ENCODE measurements at regions not wholly inside any gene's neighbourhood (a gene's known extent, or its start where the extent isn't known, plus 50 kb on each side); places are given as distances from the start of the nearest gene placed in this dataset.

DNA sequence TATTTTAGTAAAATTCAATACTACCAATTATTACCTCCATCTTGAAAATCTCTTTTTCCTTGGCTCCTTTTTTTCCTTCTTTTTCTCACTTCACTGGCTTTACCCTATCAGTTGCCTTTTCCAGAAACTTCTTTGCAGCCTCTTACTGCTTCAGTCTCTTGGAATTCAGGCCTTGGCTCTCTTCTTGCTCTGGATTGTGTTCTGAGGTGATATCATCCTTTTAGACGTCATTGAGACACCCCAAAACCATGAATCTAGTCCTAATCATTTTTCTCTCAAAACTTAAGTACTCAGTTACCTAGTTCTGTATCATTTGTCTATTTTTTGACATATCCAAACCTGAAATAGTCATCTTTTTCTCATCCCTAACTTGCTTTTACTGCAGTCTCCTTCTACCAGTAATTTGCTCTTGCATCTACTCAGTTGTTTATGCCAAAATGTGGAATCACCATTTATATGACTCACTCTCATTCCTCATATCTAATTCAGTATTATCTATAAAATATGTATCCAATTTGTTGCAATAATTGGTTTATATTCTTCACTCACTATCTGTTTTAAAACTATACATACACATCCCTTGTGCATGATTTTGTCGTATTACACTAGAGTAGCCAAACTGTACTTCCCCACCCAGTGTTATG is 703.2 kb upstream of the CCDC54 start:
- FAIRE-seq (no peak), DNase-seq (ENCODE audit: low spot score) (no peak)

DNA sequence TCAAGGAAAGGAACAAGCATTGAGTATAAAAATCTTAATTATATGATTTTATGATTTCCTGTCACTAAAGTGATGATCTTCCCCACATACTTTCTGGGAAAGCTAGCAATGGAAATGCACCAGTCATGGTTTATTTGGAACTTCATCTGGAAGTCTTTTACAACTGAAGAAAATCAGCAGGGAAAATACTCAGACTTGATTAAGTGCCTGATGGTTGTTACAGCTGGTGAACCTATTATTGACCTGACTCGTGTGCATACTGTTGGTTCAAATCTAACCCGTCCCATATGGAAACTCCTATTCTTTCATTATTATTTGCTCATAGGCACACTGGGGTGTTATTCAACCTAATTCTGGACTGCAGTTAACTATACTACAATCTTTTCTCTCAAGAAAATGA is 701.8 kb upstream of the CCDC54 start:
- DNase-seq (ENCODE audit: low spot score) (no peak), FAIRE-seq (no peak)

DNA sequence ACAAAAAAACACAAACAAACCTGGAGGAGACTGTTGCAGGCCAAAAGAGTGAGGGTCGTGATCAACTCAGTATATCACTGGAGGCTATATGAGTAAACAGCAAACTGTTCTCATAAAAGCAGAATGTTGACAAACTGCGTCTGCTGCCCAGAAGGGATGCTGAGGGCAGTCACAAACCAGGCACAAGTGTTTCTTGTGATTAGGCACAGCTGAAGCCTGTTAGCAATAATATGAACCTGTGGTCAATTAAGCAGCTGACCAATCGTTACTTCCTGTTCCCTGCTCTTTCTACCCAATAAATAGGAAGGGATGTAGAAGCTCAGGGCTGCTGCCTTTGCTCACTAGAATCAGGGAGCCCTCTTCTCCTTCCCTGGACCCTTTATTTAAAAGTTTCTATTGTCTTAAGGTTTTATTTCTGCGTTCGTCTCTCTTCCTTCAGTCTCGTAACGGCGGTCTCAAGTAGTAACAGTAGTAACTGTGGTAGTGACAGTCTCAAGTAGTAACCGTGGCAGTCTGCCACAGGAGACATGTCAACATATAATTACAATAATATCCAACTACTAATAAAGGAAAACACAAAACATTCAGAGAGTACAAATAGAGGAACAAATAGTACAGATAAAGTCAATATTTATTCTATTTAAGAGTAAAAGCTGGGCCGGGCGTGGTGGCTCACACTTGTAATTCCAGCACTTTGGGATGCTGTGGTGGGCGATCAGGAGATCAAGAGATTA is 698.4 kb upstream of the CCDC54 start:
- FAIRE-seq (no peak), DNase-seq (ENCODE audit: low spot score) (no peak)

DNA sequence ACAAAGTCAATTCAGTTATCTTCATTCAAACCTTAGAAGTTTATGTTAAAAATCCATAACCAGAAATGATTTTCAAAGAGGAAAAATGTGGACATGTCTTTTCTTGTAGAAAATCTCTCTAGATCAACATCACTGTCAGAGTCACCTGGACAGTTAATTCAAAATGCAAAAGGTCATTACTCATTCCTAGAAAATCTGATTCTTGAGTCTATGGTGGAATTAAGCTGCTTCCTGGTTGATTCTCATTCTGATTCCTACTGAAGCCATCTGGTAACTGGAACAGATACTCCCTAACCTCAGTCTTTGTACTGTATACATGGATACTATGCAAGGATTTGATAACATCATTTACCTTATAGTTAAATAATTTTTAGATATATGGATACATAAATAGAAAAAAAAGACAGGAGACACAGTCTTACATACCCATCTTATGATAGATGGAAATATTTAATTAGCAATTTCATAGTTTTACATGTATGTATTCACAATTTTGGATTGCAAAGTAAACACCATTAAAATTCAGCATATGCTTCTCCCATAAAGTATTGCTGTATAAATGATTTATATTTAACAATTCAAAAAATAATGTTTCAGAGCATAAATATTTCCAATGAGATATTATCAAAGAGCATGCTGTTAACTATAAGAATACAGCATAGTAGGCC is 693.2 kb upstream of the CCDC54 start:
- FAIRE-seq (peak; percentile 26), DNase-seq (ENCODE audit: low spot score) (no peak)

GRCh38 chr3:106685745-106686144 is 691.5 kb upstream of the CCDC54 start:
- DNase-seq (ENCODE audit: low spot score), result no peak
- no peak for FAIRE-seq

GRCh38 chr3:106687905-106688304 is 689.3 kb upstream of the CCDC54 start:
- FAIRE-seq (no peak), DNase-seq (ENCODE audit: low spot score) (no peak)

DNA sequence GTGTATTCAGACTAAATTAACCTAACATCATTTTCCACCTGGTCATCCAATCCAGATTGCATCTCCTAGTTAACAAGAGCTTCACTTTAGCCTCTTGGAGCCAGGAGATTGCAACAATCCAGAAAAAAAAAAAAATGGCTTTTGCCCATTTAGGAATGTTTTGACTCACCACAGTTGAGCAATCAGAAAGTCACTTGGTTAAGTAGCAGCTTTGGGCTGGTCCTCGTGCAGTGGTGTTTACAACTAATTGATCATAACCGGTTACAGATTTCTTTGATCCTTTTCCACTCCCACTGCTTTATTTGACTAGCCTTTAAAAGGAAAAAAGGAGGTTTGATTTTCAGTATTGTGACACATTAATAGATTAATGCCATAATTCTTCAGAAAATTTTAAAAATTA is 688.8 kb upstream of the CCDC54 start:
- FAIRE-seq (peak; percentile 63), DNase-seq (ENCODE audit: low spot score) (peak; percentile 43)

- DNase-seq (ENCODE audit: low spot score), result no peak
- FAIRE-seq, result no peak
These were observed 685.8 kb upstream of the CCDC54 start for GRCh38 chr3:106691476-106691875.

DNA sequence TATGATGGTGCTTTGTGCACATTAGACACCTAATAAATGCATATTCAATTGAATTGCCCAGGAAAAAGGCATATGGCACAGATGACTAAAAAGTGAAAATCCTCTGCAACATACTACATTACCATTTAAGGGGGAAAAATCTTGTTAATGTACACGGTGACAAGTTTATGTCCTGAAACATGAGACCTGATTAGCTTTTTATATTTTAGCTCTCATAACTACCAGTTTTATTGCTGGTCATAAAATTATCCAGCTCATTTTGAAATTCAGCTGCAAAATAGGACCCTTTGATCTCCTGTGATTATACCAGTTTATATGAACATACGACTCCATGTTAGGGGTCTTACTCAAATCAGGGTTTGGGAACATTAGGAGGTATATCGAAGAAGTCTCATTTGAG is 684.6 kb upstream of the CCDC54 start:
- DNase-seq (ENCODE audit: low spot score) (no peak), FAIRE-seq (no peak)

GRCh38 chr3:106699122-106699521 is 678.1 kb upstream of the CCDC54 start:
- FAIRE-seq (no peak), DNase-seq (ENCODE audit: low spot score) (no peak)

DNA sequence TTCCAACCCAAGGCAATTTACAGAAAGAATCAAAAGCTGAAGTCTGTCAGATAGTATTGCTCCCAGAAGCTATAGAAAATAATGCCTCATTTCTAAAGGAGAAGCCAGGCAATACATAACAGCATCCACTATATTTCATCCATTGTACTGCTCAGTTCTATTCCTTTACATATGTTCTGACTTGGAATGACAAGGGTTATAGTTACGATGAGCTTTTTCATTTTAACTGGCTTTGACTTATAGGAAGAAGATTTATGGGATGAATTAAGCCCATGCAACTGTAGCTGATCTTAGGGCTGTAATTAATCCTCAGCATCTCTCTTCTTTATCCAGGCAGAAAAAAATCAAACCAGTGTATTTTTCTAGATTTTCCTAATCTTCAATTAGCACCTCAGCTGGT is 676.3 kb upstream of the CCDC54 start:
- no peak for DNase-seq (ENCODE audit: low spot score)
- no peak for FAIRE-seq

DNA sequence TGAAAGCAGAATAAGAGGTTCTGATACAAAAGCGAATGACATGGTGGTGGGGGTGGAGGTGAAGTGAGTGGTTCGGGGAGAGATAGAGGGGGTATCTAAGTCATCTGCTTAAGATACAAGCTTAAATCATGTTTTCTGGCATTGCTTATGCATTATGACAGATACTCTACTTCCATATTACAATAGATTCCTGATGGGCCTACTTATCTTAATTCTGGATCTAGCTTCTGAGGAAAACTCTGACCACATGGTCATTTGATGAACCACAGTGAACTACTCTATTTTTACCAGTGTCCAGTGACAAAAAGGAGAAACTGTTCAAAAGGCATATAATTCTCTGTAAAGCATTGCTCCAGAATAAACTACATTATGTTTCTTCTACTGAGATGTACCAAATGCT is 673.7 kb upstream of the CCDC54 start:
- no peak for DNase-seq (ENCODE audit: low spot score)
- FAIRE-seq, result no peak

- DNase-seq (ENCODE audit: low spot score) (no peak), FAIRE-seq (no peak)
These were observed 669.9 kb upstream of the CCDC54 start for GRCh38 chr3:106707347-106707746.

GRCh38 chr3:106710596-106710995 is 666.6 kb upstream of the CCDC54 start:
- peak; percentile 57 for DNase-seq (ENCODE audit: low spot score)
- no peak for FAIRE-seq

GRCh38 chr3:106711650-106712049 is 665.6 kb upstream of the CCDC54 start:
- FAIRE-seq (peak; percentile 99), DNase-seq (ENCODE audit: low spot score) (peak; percentile 89)

- FAIRE-seq, result no peak
These were observed 662.8 kb upstream of the CCDC54 start for GRCh38 chr3:106714400-106714799.

GRCh38 chr3:106715286-106715685 is 662.0 kb upstream of the CCDC54 start:
- FAIRE-seq (no peak), DNase-seq (ENCODE audit: low spot score) (no peak)

More at GRCh38 chr3:106714400-106714799, 662.8 kb upstream of the CCDC54 start:
- DNase-seq (ENCODE audit: low spot score), result no peak

DNA sequence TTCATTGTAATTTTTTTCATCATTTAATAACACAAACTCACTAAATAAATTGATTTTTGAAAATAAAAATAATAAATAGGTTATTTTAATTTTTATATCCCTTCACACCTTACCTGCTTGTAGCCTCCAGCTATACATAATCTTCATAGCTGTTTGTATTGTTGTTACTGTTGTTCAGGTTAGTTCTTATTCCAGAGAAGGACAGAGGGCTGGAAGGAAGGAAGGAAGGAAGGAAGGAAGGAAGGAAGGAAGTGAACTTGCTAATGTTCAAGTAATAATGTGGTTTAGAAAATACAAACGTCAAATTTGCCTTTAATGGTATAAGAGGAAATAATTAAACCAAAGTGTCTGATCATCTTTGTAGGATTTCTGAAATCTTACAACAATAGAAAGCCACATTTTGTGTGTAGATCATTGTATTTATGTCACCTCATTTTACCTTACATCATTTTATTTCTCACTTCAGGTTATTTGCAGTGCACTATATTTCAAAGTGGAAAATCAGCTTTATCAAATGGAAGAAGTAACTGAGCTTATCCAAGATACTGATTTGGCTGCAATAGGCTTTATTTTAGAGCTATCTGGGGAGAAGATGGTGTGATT is 660.0 kb upstream of the CCDC54 start:
- FAIRE-seq (no peak), DNase-seq (ENCODE audit: low spot score) (no peak)

DNA sequence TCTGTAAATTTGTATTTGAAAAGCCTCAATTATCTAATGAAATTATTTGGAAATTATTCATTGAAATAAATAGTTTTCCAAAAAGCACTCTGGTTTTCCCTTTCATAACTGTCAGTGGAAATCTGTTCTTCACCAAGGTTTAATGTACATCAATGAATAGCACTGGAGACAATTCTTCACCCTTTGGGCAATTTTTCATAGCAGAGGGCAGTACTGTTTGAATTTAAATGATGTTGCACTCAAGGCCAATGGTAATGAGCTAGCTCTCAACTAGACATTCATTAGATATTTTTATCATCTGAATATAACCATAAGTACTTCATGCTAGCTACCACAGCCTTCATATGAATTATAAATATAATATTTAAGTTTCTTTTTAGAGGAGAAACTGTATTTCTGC is 658.2 kb upstream of the CCDC54 start:
- no peak for FAIRE-seq
- no peak for DNase-seq (ENCODE audit: low spot score)

DNA sequence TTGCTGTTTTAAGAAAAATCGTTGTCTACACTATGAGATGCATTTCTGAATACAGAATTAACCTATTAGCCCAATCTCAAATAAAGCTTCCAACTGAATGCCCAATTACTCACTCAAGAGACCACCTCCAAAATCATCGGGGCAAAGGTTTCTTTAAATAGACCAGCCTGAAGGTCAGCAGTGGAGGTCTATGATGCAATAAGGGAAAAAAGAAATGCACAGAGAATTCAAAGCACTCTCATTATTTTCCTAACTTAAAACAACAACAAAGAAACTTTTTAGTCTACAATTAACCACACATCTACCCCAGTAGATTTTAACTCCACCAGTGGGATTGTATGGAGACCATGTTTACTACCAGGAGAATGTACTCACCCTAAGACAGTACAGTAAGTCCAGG is 657.7 kb upstream of the CCDC54 start:
- DNase-seq (ENCODE audit: low spot score) (no peak), FAIRE-seq (no peak)

DNA sequence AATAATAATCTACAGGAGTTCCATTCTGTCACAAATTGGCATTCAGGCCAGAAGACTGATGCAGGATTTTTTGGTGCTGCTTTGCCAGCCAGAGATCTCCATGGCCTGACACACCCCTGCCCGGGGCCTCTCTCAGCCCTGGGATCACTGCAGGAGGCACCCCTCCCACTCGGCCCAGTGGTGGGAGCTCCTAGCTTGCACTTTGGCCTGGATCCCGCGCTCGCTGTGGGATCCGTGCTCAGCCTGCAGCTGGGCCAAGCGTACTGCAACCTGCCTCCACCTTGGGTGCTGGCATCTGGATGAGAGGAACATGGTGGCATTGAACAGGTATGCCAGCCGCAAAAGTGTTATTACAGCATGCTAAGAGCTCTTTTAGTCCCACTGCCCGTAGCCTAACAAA is 656.7 kb upstream of the CCDC54 start:
- DNase-seq (ENCODE audit: low spot score) (no peak), FAIRE-seq (no peak)

GRCh38 chr3:106725566-106725965 is 651.7 kb upstream of the CCDC54 start:
- FAIRE-seq, result no peak
- no peak for DNase-seq (ENCODE audit: low spot score)
